Astrocyte (in vitro differentiated cells and primary cell): ENCODE measurements at regions not wholly inside any gene's neighbourhood (a gene's known extent, or its start where the extent isn't known, plus 50 kb on each side); places are given as distances from the start of the nearest gene placed in this dataset.

Experiments used
- CTCF ChIP-seq: IDR thresholded peaks from 2 replicates; pipeline ENCODE4 v1.5.1; 2011; ENCODE audit warnings: low read depth, mild to moderate bottlenecking, inconsistent platforms, low read length, moderate library complexity; ENCODE audit not compliant: insufficient read depth
- EZH2 ChIP-seq: IDR thresholded peaks from 2 replicates; pipeline ENCODE4 v1.6.1; 2012; ENCODE audit warnings: mild to moderate bottlenecking, low read length, inconsistent platforms; ENCODE audit not compliant: insufficient read depth

- no peak for TF ChIP-seq CTCF
- TF ChIP-seq EZH2: no peak
These were observed 53.3 kb upstream of the SLIT3 start for GRCh38 chr5:169354263-169354662.
